ENCODE measurements at regions not wholly inside any gene's neighbourhood (a gene's known extent, or its start where the extent isn't known, plus 50 kb on each side); places are given as distances from the start of the nearest gene placed in this dataset.

GRCh38 chr13:50733392-50733791, 110.1 kb downstream of the DLEU7 start:
- H3K4me3 ChIP-seq (ENCODE audit: low read depth, low read length), result no peak overlapping the region
- no peak for TF ChIP-seq CTCF (IDR thresholded peaks at IDR 0.05; ENCODE audit: borderline replicate concordance, insufficient read depth, low read depth, low read length)

DNA sequence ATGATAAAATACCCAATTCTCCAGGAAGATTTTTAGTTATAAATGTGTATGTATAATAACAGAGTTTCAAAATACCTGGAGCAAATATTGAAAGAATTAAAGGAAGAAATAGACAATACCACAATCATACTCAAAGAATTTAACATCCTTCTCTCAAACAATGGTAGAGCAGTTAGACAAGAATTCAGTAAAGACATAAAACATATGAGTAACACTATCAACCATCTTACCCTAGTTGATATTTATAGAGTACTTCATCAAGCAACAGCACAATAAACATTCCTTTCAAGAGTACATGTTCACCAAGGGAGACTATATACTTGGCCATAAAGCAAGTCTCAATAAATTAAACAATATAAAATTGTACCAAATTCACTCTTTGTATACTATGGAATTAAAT, 108.4 kb downstream of the DLEU7 start:
- no peak for TF ChIP-seq CTCF (IDR thresholded peaks at IDR 0.05; ENCODE audit: borderline replicate concordance, insufficient read depth, low read depth, low read length)
- H3K4me3 ChIP-seq (ENCODE audit: low read depth, low read length), result no peak overlapping the region

DNA sequence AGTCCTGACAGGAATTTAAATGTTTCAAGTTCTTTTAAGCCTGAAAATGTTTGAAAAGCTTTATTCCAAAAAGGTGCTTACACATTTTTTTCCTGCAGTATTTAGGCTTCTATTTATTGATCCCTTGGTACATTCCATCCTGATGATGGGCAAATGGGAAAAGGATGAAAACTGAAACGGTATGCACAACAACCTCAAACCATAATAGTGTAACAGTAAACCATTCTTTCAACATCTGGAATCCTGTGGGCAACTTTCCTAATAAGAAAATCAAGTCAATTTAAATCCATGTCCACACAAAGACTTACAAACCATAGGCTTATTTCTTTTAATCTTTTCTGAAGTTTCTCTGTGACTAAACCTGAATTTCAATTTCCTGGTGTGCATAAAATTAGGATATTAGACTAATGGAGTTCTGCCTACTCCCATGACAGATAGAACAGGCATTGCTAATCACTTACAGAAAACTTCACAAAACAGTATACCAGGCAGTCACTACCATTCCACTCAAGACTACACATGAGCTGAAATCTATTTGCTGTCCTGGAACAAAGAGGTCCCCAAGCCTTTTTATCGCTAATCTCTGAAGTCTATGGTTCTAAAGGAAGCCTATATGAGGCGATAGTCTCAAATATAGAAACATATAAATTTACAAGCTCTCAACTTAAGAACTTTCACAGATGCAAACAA, 103.3 kb downstream of the DLEU7 start:
- H3K4me3 ChIP-seq (ENCODE audit: low read depth, low read length), result no peak overlapping the region
- no peak for TF ChIP-seq CTCF (IDR thresholded peaks at IDR 0.05; ENCODE audit: borderline replicate concordance, insufficient read depth, low read depth, low read length)

GRCh38 chr13:50742353-50742752, 101.1 kb downstream of the DLEU7 start:
- no peak for TF ChIP-seq CTCF (IDR thresholded peaks at IDR 0.05; ENCODE audit: borderline replicate concordance, insufficient read depth, low read depth, low read length)
- H3K4me3 ChIP-seq (ENCODE audit: low read depth, low read length), result no peak overlapping the region

DNA sequence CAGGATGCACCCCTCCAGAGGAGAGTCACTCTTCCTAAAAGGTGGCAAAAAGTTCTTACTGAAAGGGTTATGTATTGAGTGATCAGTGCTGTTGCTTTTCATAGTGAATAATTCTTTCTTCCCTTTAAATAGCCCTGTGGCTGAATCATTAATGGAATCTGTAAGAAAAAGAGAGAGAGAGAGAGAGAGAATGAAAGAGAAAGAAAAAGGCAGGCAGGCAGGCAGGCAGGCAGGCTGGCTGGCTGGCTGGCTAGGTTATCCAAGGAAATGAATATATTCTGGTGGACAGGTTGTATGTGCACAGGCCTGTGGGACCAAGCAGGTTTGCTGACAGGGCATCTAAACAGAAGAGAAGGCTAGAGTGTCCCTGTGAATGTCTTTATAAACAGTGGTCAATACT, 100.5 kb downstream of the DLEU7 start:
- no peak overlapping the region for H3K4me3 ChIP-seq (ENCODE audit: low read depth, low read length)
- no peak for TF ChIP-seq CTCF (IDR thresholded peaks at IDR 0.05; ENCODE audit: borderline replicate concordance, insufficient read depth, low read depth, low read length)

DNA sequence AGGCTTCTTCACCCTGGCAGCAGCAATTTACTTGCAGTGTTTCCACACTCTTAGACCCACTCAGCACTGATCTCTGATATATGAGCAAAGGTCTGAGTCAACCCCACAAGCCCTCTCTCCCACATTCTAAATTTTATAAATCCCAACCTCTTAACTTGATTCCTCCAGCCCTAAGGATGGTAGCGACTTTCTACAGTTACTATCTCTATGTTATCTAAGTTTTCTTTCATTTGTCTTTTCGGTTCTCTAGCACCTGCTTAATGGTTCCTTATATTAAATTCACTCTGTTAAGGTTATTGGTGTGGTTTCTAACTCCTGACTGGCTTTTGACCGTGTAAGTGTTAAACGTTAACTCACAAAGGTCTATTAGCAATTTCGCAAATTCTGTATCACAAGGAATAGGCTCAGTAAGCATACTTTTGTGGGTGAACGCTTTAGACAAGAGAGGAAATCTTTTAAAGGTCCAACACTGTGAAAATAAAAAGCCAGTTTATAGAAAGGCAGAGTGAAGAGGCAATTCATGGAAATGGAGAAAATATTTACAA, 99.3 kb downstream of the DLEU7 start:
- H3K4me3 ChIP-seq (ENCODE audit: low read depth, low read length), result no peak overlapping the region
- no peak for TF ChIP-seq CTCF (IDR thresholded peaks at IDR 0.05; ENCODE audit: borderline replicate concordance, insufficient read depth, low read depth, low read length)

GRCh38 chr13:50745542-50746115, 97.9 kb downstream of the DLEU7 start:
- no peak for TF ChIP-seq CTCF (IDR thresholded peaks at IDR 0.05; ENCODE audit: borderline replicate concordance, insufficient read depth, low read depth, low read length)

More at GRCh38 chr13:50745542-50746115, 97.9 kb downstream of the DLEU7 start:
- no peak overlapping the region for H3K4me3 ChIP-seq (ENCODE audit: low read depth, low read length)
